ENCODE measurements at regions not wholly inside any gene's neighbourhood (a gene's known extent, or its start where the extent isn't known, plus 50 kb on each side); places are given as distances from the start of the nearest gene placed in this dataset.

DNA sequence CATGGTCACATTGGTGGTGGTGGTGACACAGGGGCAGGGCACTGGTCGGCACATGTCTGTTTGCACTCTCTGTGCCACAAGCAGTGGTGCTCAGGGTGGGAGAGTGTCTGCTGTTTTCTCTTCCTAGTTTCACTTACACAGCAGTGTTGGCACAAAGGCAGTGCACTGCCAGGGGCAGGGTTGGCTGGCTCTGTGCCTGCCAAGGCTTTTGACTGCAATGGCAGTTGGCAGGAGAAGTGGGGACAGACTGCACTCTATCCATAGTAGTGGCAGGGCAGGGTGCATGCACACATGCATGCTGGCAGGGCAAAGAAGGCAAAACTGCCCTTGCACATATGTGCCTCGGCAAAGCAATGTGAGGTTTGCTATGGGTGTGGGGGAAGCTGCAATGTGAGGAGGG is 635.9 kb downstream of the SUCLG1 start:
- TF ChIP-seq EZH2 (IDR thresholded peaks at IDR 0.05) (no peak), POLR2AphosphoS5 (IDR thresholded peaks at IDR 0.05; ENCODE audit: borderline replicate concordance, low read depth, low read length) (no peak)

All from SK-N-MC (cell line).